D721Med (cell line): ENCODE measurements at regions not wholly inside any gene's neighbourhood (a gene's known extent, or its start where the extent isn't known, plus 50 kb on each side); places are given as distances from the start of the nearest gene placed in this dataset.

Experiments
- DNase-seq: peaks from one replicate; pipeline ENCODE4 v3.0.0; 2011; ENCODE audit warnings: low spot score; ENCODE audit not compliant: insufficient read length
- FAIRE-seq: peaks from 2 replicates; lab custom pipeline; 2011; peaks lifted over from hg19 to GRCh38; lab: Jason Lieb, UNC
- CTCF ChIP-seq: IDR thresholded peaks from 2 replicates; pipeline ENCODE4 v1.5.1; 2012; ENCODE audit warnings: mild to moderate bottlenecking, control low read depth; ENCODE audit not compliant: insufficient read depth; ENCODE audit errors: missing control alignments

- no peak for FAIRE-seq
- no peak for TF ChIP-seq CTCF
These were observed 1612.1 kb upstream of the GOT2 start for GRCh38 chr16:60346256-60346655.

GRCh38 chr16:60337671-60338070 is 1603.6 kb upstream of the GOT2 start:
- DNase-seq (no peak), FAIRE-seq (no peak)
- no peak for TF ChIP-seq CTCF

More at GRCh38 chr16:60346256-60346655, 1612.1 kb upstream of the GOT2 start:
- no peak for DNase-seq

DNA sequence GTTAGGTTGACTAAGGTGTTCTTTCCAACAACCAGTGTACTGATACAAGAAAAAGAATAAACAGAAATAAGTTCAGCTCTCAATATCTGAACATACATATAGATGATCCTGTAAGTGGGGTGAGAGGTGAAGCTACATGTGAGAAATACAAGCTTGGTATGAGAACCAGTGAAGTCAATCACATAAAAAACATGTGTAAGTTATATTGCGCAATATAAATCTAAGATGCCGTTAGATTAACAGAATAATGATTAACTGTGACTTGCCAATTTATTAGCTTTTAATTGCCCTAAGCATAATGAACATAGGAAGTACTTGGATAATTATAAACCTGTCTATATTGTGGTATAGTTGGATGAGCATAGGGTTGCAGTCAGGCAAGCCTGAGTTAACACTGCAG is 1597.1 kb upstream of the GOT2 start:
- FAIRE-seq (no peak), DNase-seq (no peak)
- TF ChIP-seq CTCF = no peak

DNA sequence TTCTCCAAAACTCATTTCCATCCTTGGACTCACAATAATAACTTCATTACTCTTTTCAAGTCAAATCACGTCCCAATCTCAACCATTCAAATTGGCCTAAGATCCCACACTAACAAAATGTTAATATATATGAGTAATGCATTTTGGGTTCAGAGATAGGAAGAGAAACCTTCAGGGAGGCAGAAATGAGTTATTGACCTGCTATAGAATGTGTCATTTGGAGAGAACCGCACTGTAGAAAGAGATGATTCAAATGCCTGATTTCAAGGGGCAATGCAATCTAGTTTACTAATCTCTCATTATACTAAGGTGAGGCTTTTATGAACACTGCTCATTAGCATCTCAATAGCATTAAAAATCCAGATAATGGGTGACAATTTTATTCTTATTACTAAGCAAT is 1595.0 kb upstream of the GOT2 start:
- DNase-seq = no peak
- FAIRE-seq = no peak
- no peak for TF ChIP-seq CTCF

- no peak for DNase-seq
- FAIRE-seq = no peak
- TF ChIP-seq CTCF = no peak
These were observed 1594.0 kb upstream of the GOT2 start for GRCh38 chr16:60328152-60328551.

- no peak for DNase-seq
- TF ChIP-seq CTCF = no peak
- no peak for FAIRE-seq
These were observed 1584.4 kb upstream of the GOT2 start for GRCh38 chr16:60318486-60318885.

DNA sequence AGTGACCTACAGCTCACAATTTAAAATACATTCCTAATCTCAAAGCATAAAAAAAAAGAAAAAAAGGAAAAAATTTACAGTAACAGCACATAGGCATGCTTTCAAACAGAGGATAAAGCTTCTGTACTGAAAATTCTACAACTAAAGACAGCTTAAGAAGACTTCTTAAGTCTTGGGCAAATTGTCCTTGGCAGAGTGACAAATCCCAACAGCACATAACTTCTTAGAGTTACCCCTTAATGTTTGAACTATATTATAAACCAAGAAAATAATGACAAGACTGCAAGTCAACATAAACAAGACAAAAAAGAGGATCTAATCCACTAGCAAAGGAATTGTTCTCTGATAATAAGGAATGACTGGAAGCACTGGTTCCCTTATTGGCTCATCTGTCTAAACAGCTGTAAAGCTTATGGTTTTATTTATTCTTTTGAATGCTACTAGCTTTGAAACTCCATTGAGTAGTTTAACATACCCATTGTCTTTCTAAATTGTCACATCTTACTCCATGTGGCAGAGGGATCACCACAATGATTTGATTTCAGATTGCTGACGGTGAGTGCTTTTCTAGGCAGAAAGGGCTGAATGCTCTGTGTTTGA is 1576.8 kb upstream of the GOT2 start:
- FAIRE-seq (no peak), DNase-seq (no peak)
- TF ChIP-seq CTCF = no peak
